UCSD-AML1 (cell line): ENCODE measurements at regions not wholly inside any gene's neighbourhood (a gene's known extent, or its start where the extent isn't known, plus 50 kb on each side); places are given as distances from the start of the nearest gene placed in this dataset.
"Not testable (repeated sequence)": the region's sequence is repeated elsewhere in the genome, so short reads cannot be mapped to it uniquely, and the experiment has no call there.

ENCODE experiments used
- DNase-seq: peaks from one replicate; lab custom pipeline; 2025; ENCODE audit not compliant: unreplicated experiment; lab: John Stamatoyannopoulos, UW

DNA sequence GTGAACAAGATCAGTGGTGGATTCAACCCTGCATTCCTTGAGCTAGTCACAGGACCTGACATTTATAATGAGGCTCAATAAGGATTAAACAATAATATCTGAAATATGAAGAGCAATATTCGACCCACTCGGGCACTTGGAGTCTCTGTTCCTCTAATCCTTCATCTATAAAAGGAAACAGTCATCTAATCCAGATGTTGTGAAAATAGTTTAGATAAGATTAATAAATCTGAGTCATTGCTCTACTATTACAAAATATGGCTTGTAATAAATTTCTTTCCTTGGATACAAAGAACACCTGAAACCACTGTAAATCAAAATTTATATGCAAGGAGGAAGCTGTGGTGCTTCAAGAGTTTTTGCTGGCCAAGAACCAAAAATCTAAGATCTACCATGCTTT lies 846.9 kb upstream of the ACVR2A start:
- DNase-seq, result no peak

DNA sequence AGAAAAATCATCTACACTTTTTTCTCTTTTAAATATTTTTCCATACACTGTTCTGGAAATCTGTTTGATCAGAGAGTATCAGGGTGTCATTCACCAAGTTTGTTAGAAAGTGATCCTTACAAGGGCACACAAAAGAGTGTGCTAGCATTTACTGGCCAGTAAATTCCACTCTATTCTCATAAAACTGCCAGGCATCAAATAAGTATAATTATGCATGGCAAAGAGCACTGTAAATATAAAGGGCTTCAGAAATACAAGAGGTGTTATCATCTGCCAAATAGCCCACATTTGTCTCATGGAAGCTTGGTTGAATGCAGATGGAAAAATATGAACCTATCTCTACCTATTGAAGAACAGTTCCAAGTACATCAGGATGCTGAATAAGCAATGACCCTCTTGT lies 847.3 kb upstream of the ACVR2A start:
- DNase-seq, result no peak

GRCh38 chr2:146994246-146994645 lies 850.6 kb upstream of the ACVR2A start:
- no peak for DNase-seq

DNA sequence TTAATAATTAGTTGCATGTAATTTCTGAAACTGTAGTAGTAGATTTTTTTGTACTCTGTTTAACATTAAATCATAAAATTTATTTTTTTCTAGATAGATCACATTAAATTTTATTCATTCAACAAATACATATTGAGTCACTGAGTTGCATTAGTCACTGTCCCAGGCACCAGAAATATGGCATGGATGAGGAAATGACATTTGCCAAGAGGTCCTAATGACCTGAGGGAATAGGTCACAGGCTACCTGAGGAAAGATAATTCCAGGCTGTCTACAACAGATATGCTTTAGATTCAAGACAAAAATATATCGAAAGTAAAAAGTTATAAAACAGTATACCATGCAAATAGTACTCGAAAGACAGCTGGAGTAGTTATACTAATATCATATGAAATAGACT lies 852.4 kb upstream of the ACVR2A start:
- no peak for DNase-seq

- no peak for DNase-seq
Observed at GRCh38 chr2:146992057-146992456, 852.8 kb upstream of the ACVR2A start.

GRCh38 chr2:146990311-146991054 lies 854.3 kb upstream of the ACVR2A start:
- no peak for DNase-seq

GRCh38 chr2:146989741-146990140 lies 855.1 kb upstream of the ACVR2A start:
- no peak for DNase-seq

DNA sequence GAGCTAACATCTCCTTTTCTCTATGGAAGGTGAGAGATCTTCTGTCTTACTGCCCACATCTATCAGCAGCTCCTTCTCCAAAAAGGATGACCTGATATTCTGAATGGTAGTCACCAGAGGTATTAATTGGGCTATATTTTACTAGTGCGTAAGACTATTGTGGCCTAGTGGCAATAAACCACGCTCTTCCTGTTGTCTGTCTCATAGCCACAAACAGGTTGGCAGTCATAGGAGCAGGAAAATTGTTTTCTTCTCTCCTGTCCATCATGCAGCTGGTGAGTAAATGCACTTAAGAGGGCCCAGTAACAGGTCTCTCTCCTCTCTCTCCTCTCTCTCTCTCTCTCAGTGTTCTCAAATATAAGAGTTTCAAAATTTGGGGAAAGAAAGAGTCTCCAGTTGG lies 856.8 kb upstream of the ACVR2A start:
- no peak for DNase-seq

GRCh38 chr2:146986161-146986560 lies 858.7 kb upstream of the ACVR2A start:
- no peak for DNase-seq

- no peak for DNase-seq
Observed at GRCh38 chr2:146985753-146986152, 859.1 kb upstream of the ACVR2A start.

DNA sequence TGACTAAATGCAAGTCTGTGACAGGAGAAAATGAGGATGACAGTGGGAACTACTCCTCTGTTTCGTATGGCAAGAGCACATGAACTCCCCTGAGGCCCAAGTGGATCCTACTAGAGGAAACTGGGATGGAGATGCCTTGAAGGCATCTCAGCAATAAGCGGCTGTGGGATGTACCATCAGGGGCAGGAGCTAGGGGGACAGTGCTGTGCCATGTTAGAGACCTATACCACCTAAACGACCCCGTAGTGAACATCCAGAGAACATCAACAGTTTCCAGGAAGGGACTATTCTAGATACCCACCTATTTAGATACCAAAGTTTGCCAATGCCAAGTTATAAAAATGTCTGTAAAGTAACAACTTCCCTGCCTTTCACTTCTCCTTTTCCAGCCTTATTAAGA lies 860.8 kb upstream of the ACVR2A start:
- no peak for DNase-seq

DNA sequence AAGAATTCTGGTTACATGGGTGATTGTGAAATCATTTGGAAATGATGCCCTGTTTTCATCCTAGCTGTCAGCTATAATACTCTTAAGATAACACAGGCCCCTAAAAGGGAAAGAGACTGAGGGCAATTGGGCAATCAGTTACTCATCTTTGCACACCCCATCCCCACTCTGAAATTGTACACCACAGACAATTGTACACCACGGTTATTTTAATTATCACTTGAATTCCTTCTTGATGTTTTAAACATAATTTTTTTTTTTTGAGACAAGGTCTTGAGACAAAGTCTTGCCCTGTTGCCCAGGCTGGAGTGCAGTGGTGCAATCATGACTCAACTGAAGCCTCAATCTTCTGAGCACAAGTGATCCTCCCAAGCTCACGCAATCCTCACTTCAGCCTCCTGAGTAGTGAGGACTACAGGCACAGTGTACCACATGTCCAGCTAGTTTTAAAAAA lies 862.4 kb upstream of the ACVR2A start:
- DNase-seq, result no peak

DNA sequence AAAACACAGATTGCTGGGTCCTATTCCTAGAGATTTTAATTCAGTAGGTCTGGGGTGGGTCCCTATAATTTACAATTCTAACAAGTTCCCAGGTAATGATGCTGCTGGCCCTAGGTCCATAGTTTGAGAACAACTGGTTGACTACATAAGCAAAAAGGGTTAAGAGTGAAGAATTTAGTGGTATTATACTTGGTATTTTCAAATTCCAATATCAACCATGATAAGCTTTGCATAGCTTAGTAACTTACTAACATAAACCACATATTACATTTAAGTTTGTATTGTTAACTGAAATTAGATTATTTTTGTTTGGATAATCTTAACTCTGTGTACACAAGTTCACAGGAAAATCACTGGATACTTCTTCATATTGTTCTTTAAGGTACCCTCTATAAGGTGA lies 862.9 kb upstream of the ACVR2A start:
- DNase-seq, result no peak

DNA sequence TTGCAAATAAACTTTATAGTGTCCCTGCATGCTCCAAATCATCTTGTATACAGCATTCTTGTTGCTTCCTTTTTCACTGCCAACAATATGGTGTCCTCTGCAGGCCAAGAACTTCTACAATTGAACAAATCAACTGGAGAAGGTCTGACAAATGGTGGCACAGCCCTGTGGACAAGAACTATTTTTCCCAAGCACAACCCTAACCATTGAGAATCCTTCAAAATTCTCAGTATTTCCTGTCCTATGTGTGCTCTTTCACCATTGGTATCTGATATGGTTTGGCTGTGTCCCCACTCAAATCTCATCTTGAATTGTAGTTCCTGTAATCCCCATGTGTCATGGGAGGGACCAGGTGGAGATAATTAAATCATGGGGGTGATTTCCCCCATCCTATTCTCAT lies 865.1 kb upstream of the ACVR2A start:
- no peak for DNase-seq

DNA sequence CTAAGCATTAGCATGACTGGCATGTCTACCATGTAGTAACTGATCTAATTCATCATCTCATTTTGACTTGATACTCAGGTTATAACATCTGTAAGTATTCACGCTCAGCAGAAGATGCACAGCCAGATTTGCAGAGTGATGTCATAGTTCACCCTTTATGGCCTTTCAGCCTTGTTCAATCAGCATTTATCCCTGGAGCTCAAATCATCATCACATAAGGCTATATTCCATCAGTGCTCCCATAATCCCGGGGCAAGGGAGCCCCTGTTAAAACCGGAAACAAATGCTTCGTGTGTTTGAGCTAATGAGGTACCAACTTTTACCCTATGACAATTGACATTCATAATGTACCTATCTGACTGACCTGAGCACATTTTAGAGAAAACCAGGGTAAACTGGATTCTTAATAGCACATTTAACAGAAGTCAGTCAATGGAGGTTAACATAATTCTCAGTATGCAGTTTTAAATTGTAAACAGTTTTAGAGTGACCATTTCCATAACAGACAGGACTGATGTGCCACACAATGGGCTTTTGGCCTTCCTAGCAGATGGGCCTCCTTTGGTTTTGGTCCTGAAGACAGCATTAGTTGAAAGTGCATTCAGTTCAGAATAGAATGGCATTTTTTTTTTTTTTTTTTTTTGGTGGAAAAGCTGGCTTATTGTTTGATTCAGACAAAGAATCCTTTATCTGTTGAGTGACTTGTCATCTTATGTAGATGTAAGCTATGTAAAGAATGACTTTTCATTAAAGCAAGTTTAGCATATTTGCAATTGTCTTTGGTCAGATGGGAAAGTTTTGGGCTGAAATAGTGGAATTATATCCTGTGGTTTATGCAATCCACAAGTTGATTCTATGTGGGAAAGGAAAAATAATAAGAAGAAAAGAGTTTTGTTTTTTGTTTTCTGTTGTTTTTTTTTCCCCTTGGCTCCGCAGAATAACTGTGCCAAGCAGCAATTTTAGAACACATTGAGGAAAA lies 866.0 kb upstream of the ACVR2A start:
- no peak for DNase-seq

GRCh38 chr2:146970981-146971380 lies 873.8 kb upstream of the ACVR2A start:
- not testable (repeated sequence) for DNase-seq

DNA sequence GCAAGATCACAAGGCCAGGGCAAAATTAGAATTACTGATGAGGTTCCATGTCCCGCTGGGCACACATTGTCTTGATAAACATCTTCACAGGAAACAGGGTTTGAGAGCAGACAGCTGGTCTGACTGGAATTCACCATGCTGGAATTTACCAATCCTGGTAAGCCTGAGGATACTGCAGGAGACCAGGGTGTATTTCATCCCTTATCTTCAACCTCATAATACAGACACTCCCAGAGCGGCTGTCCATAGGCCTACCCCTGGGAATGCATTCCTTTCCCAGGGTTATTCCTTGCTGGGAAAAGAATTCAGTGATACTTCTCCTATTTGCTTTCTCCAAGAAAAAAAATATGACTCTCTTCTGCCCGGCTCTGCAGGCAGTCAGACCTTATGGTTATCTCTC lies 875.1 kb upstream of the ACVR2A start:
- not testable (repeated sequence) for DNase-seq

DNA sequence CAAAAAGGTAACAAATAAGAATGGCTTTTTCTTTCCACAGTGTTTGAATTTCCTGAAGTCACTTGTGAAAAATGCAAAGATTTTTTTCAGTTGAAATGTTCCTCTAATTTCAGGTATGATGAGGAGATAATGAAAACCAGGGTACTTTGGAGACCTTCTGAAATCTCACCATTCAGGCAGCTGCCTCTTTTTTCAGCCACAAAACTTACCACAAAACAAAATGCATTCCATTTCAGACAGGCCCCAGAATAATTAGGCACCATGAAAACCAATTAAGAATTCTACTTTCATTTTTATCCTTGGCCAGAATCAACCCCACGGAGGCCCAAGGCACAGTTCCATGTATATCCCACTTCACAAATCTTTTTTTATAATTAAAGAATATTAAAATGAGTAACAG lies 880.3 kb upstream of the ACVR2A start:
- DNase-seq, result no peak

DNA sequence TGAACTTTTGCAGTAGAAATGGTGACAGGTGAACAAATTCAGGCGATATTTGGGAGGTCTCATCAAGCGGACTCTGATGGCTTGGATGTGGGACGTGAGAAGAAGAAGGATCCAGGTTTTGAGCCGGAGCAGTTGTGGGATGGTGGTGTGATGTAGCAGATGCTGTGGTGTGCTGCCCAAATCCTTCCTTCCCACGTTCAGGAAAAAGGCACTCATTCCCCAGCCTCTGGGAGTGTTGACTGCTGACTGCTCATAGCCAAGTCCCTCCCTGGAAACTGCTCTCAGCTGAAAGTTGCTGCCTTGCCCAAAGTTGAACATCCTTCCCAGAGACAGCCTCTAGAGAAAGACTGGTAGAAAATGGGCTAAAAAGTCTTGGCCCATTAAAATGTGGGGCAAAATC lies 890.3 kb upstream of the ACVR2A start:
- DNase-seq, result no peak

DNA sequence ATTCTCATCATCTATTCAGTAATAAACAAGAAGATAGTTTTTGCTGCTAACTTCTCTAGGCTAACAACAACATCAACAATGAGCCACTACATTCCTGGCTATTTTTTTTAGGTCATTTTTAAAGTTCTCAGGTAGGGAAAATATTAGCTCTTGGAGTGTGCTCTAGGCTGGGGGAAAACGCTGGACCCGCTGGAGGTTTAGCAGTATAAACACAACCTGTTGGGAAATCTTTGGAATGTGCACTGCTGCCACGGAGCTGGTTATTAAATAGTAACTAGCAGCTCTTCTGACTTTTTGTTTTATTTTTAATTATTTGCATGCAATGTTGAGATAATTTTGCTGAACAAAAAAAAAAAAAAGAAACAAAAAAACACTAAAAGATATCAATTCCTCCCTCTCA lies 892.1 kb upstream of the ACVR2A start:
- DNase-seq, result no peak

DNA sequence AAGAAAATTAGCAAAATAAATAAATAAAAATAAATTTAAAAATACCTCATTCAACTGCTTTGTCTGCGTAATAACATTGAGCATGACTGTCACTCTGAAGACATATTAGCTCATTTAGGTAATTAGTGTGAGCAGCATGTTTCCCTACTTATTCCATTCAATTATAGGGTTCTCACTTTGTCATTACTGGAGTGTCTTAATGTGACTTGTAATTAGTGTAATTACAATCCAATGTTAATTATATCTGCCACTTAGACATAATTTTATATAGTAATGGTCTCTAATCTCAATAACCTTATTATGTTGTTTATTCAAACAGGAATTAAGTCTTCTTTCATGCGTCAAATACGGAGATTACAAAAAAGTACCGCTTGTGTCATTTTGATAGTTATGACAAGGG lies 893.9 kb upstream of the ACVR2A start:
- DNase-seq, result no peak

- DNase-seq, result no peak
Observed at GRCh38 chr2:146950361-146950760, 894.5 kb upstream of the ACVR2A start.
